ENCODE measurements at regions not wholly inside any gene's neighbourhood (a gene's known extent, or its start where the extent isn't known, plus 50 kb on each side); places are given as distances from the start of the nearest gene placed in this dataset.

DNA sequence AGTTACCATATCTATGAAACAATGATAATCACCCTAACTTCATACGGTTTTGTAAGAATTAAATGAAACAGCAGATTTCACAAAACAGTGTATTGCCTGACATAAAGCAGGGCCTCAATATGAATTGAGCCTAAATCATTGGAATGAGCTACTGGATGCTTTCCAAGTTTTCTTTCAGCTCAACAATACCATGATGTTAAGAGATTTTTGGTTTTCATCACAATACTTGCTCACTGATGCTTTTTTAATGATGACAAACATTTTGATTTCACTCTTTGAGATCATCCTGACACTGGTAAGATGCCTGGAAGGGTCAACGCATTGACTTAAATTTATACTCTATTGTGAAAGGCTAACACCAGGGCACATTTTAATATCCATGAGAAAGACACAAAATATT lies 377.5 kb downstream of the ZNF521 start:
- TF ChIP-seq, protein P1, sequence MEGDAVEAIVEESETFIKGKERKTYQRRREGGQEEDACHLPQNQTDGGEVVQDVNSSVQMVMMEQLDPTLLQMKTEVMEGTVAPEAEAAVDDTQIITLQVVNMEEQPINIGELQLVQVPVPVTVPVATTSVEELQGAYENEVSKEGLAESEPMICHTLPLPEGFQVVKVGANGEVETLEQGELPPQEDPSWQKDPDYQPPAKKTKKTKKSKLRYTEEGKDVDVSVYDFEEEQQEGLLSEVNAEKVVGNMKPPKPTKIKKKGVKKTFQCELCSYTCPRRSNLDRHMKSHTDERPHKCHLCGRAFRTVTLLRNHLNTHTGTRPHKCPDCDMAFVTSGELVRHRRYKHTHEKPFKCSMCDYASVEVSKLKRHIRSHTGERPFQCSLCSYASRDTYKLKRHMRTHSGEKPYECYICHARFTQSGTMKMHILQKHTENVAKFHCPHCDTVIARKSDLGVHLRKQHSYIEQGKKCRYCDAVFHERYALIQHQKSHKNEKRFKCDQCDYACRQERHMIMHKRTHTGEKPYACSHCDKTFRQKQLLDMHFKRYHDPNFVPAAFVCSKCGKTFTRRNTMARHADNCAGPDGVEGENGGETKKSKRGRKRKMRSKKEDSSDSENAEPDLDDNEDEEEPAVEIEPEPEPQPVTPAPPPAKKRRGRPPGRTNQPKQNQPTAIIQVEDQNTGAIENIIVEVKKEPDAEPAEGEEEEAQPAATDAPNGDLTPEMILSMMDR (conservative IDR thresholded peaks at IDR 0.05): no peak
- no peaks in the 10 kb centered on the region for H3K36me3 Mint-ChIP-seq (ENCODE audit: low read depth)
- no peaks in the 10 kb centered on the region for H3K27me3 Mint-ChIP-seq (ENCODE audit: low read depth)
- H3K27ac Mint-ChIP-seq (ENCODE audit: unreplicated experiment): no peak overlapping the region
- H3K9me3 Mint-ChIP-seq: no peaks in the 10 kb centered on the region
- DNase-seq (ENCODE audit: low read depth, low spot score): no peak
- H3K4me1 Mint-ChIP-seq: peaks cover 23% of the 10 kb centered on the region
- no peak overlapping the region for H3K4me3 Mint-ChIP-seq

DNA sequence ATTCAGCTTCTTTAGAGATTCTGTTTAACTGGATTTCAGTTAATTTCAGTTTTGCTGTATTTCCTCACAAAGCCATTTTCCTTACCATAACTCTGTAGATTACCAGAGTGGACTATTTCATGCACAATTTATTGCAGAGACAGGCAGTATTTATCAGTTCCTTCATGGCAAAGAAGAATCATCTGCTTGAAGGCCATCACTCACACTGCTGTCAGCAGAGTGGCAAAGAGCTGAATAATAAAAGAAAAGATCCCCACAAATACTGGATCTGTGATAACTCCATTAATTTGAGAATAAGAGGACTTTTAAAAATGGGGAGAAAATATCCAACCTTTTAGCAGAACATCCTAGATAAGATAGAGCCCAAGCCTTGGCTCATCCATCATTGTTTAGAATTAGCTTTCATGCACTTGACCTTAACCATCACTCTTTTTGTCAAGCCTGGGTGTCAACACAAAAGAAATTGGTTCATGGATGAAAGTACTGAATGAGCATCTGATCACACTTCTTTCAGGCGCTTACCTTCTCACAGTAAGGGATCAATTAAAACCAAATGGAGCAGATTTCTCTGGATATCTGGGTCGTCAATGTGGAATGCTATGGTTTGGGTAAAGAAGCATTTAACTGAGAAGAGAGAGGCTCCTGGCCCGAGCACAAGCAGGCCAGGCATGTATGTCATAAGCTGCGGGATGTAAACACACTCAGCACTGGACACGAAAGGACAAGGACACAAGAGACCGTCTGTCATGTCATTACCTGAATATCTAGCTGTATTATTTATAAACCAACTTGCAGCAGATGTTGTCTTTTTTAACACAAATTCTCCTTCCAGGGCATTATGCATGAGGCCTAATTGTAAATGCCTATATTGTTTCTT lies 376.2 kb downstream of the ZNF521 start:
- Mint-ChIP-seq H3K36me3 (ENCODE audit: low read depth) (no peaks in the 10 kb centered on the region), H3K4me3 (no peak overlapping the region), H3K27me3 (ENCODE audit: low read depth) (no peaks in the 10 kb centered on the region), H3K9me3 (no peaks in the 10 kb centered on the region), H3K4me1 (peaks cover 26% of the 10 kb centered on the region), H3K27ac (ENCODE audit: unreplicated experiment) (no peak overlapping the region)
- TF ChIP-seq, protein P1 (conservative IDR thresholded peaks at IDR 0.05): no peak
- DNase-seq (ENCODE audit: low read depth, low spot score): no peak

DNA sequence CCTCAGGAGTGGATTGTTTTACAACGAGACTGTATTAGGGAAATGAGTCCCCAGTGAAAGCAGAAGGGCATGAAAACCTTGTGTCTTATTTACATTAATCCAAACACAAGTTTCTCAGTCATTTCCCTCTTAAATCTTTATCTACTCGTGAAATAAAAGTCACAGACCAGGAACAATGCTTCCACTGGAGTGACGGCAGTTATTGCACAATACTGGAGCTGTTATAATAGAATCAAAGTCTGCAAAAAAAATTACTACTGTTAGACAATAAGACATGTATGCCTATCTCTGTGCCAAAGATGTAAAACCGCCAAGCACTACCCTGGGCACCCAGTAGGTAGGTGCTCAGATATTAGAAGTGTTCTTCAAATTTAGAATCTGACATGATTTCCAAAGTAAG lies 375.5 kb downstream of the ZNF521 start:
- no peaks in the 10 kb centered on the region for H3K36me3 Mint-ChIP-seq (ENCODE audit: low read depth)
- H3K4me1 Mint-ChIP-seq: peaks cover 32% of the 10 kb centered on the region
- H3K27me3 Mint-ChIP-seq (ENCODE audit: low read depth): no peaks in the 10 kb centered on the region
- H3K4me3 Mint-ChIP-seq: no peak overlapping the region
- no peak for DNase-seq (ENCODE audit: low read depth, low spot score)
- H3K9me3 Mint-ChIP-seq: no peaks in the 10 kb centered on the region
- TF ChIP-seq, protein P1 (conservative IDR thresholded peaks at IDR 0.05): no peak
- no peak overlapping the region for H3K27ac Mint-ChIP-seq (ENCODE audit: unreplicated experiment)

DNA sequence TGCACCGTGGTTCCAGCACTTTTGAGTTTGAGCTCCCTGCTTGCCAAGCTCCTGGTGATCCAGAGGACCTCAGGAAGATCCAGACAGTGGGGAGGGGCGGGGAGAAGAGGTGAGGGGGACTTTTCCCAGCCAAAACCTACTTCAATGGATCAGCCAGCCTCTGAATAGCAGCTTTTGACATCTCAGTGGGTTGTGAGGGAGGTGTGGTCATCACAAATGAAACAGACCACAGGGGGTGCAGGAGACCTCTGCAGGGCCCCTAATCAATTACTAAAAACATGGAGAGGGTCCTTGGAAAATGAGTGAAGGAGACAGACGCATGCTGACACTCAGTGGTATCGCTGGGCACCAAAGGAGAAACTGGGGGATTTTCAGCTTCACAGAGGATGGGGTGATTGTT lies 372.7 kb downstream of the ZNF521 start:
- H3K27me3 Mint-ChIP-seq (ENCODE audit: low read depth): no peaks in the 10 kb centered on the region
- peaks cover 57% of the 10 kb centered on the region for H3K4me1 Mint-ChIP-seq
- H3K9me3 Mint-ChIP-seq: no peaks in the 10 kb centered on the region
- TF ChIP-seq, protein P1 (conservative IDR thresholded peaks at IDR 0.05): no peak
- H3K36me3 Mint-ChIP-seq (ENCODE audit: low read depth): no peaks in the 10 kb centered on the region
- H3K4me3 Mint-ChIP-seq: no peak overlapping the region
- DNase-seq (ENCODE audit: low read depth, low spot score): no peak
- no peak overlapping the region for H3K27ac Mint-ChIP-seq (ENCODE audit: unreplicated experiment)

DNA sequence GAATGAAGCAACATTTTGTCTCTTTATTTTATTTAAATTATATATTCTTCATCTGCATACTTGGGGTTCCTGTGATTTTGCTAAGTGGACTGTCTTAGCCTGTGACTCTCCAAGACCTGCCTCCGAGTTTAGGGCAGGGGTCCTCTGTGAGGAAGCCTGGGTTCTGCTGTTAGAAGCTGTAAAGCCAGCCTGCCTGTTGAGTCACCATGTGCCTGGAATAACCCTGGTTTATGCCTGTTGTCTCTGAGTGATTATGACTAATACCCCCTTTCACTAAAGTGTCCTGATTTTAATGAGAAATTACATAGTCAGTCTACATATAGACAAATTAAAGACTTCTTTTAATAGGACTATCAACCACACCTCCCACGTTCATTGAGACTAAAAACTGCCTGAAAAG lies 369.1 kb downstream of the ZNF521 start:
- Mint-ChIP-seq H3K4me1 (peaks cover 71% of the 10 kb centered on the region), H3K27ac (ENCODE audit: unreplicated experiment) (no peak overlapping the region), H3K4me3 (no peak overlapping the region), H3K27me3 (ENCODE audit: low read depth) (no peaks in the 10 kb centered on the region), H3K36me3 (ENCODE audit: low read depth) (no peaks in the 10 kb centered on the region), H3K9me3 (no peaks in the 10 kb centered on the region)
- DNase-seq (ENCODE audit: low read depth, low spot score): no peak
- TF ChIP-seq, protein P1 (conservative IDR thresholded peaks at IDR 0.05): no peak

Measured in neural crest cell (in vitro differentiated cells).